ENCODE measurements at regions not wholly inside any gene's neighbourhood (a gene's known extent, or its start where the extent isn't known, plus 50 kb on each side); places are given as distances from the start of the nearest gene placed in this dataset.

DNA sequence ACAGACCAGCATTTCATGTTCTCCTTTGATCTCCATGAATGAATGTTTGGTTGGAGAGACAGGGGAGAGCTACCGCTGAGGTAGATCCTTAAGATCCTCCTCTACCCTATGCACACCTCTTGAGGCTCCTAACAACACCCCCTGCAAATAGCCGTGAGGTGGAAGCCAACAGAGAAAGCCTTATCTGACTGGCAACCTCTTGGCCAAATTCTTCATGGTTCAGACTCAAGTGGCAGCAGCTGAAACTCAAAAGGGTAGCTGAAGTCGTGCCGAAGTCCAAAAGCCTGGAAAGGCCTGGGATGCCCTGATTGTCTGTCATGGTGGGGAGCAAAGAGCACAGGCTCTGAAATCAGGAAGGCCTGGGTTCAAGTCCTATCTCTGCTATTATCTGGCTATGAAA, 184.9 kb downstream of the SEC61B start:
- Histone ChIP-seq H3K9me3 (ENCODE audit: low read length) (no peaks in the 10 kb centered on the region), H3K9ac (ENCODE audit: low read length) (no peak overlapping the region), H3K27me3 (ENCODE audit: insufficient read depth, low read length) (peaks cover 10% of the 10 kb centered on the region; the same call in 1 of the 2 replicates), H3K4me3 (ENCODE audit: low read depth, low read length, poor library complexity, severe bottlenecking) (no peak overlapping the region), H2AFZ (ENCODE audit: low read length) (no peak overlapping the region), H3K79me2 (ENCODE audit: insufficient read depth, low read length) (no peaks in the 10 kb centered on the region), H3K4me2 (ENCODE audit: low read length) (no peak overlapping the region), H4K20me1 (ENCODE audit: insufficient read depth, low read length) (no peaks in the 10 kb centered on the region), H3F3A (ENCODE audit: insufficient read depth, low read length) (no peaks in the 10 kb centered on the region), H3K36me3 (ENCODE audit: insufficient read depth, low read length) (no peaks in the 10 kb centered on the region), H3K4me1 (ENCODE audit: insufficient read depth, low read length, severe bottlenecking) (no peaks in the 10 kb centered on the region), H3K9me2 (ENCODE audit: low read depth, low read length) (no peaks in the 10 kb centered on the region), H3K27ac (ENCODE audit: low read depth, low read length, poor library complexity, severe bottlenecking) (no peak overlapping the region)
- TF ChIP-seq CTCF (IDR thresholded peaks at IDR 0.05; ENCODE audit: low read length) (no peak), EZH2 (IDR thresholded peaks at IDR 0.05; ENCODE audit: borderline replicate concordance, low read length) (no peak)

GRCh38 chr9:99411068-99411467, 189.0 kb downstream of the SEC61B start:
- Histone ChIP-seq H3K36me3 (ENCODE audit: insufficient read depth, low read length) (no peaks in the 10 kb centered on the region), H4K20me1 (ENCODE audit: insufficient read depth, low read length) (no peaks in the 10 kb centered on the region), H3F3A (ENCODE audit: insufficient read depth, low read length) (no peaks in the 10 kb centered on the region), H3K4me2 (ENCODE audit: low read length) (no peak overlapping the region), H3K4me1 (ENCODE audit: insufficient read depth, low read length, severe bottlenecking) (no peaks in the 10 kb centered on the region), H3K9ac (ENCODE audit: low read length) (no peak overlapping the region), H2AFZ (ENCODE audit: low read length) (no peak overlapping the region), H3K9me3 (ENCODE audit: low read length) (no peaks in the 10 kb centered on the region), H3K79me2 (ENCODE audit: insufficient read depth, low read length) (no peaks in the 10 kb centered on the region), H3K27ac (ENCODE audit: low read depth, low read length, poor library complexity, severe bottlenecking) (no peak overlapping the region), H3K4me3 (ENCODE audit: low read depth, low read length, poor library complexity, severe bottlenecking) (no peak overlapping the region), H3K9me2 (ENCODE audit: low read depth, low read length) (no peaks in the 10 kb centered on the region), H3K27me3 (ENCODE audit: insufficient read depth, low read length) (peaks cover 10% of the 10 kb centered on the region; the same call in 1 of the 2 replicates)
- TF ChIP-seq EZH2 (IDR thresholded peaks at IDR 0.05; ENCODE audit: borderline replicate concordance, low read length) (no peak), CTCF (IDR thresholded peaks at IDR 0.05; ENCODE audit: low read length) (no peak)

- no peaks in the 10 kb centered on the region for H4K20me1 ChIP-seq (ENCODE audit: insufficient read depth, low read length)
- H3K36me3 ChIP-seq (ENCODE audit: insufficient read depth, low read length) = no peaks in the 10 kb centered on the region
- no peaks in the 10 kb centered on the region for H3F3A ChIP-seq (ENCODE audit: insufficient read depth, low read length)
- no peak overlapping the region for H2AFZ ChIP-seq (ENCODE audit: low read length)
- no peaks in the 10 kb centered on the region for H3K9me3 ChIP-seq (ENCODE audit: low read length)
- TF ChIP-seq CTCF (IDR thresholded peaks at IDR 0.05; ENCODE audit: low read length) (no peak), EZH2 (IDR thresholded peaks at IDR 0.05; ENCODE audit: borderline replicate concordance, low read length) (no peak)
- no peak overlapping the region for H3K27ac ChIP-seq (ENCODE audit: low read depth, low read length, poor library complexity, severe bottlenecking)
- H3K27me3 ChIP-seq (ENCODE audit: insufficient read depth, low read length) = peaks cover 8% of the 10 kb centered on the region; the same call in 1 of the 2 replicates
- H3K4me1 ChIP-seq (ENCODE audit: insufficient read depth, low read length, severe bottlenecking) = no peaks in the 10 kb centered on the region
- H3K79me2 ChIP-seq (ENCODE audit: insufficient read depth, low read length) = no peaks in the 10 kb centered on the region
- no peak overlapping the region for H3K4me2 ChIP-seq (ENCODE audit: low read length)
- no peak overlapping the region for H3K9ac ChIP-seq (ENCODE audit: low read length)
- no peaks in the 10 kb centered on the region for H3K9me2 ChIP-seq (ENCODE audit: low read depth, low read length)
- H3K4me3 ChIP-seq (ENCODE audit: low read depth, low read length, poor library complexity, severe bottlenecking) = no peak overlapping the region
Measured at GRCh38 chr9:99411479-99412115, 189.5 kb downstream of the SEC61B start.
